HUES48 (cell line): ENCODE measurements at regions not wholly inside any gene's neighbourhood (a gene's known extent, or its start where the extent isn't known, plus 50 kb on each side); places are given as distances from the start of the nearest gene placed in this dataset.

ENCODE experiments used
- H3K27ac ChIP-seq: one replicate; pipeline ENCODE4 v1.7.0; 2013; ENCODE audit warnings: low read depth, low read length, inconsistent platforms
- H3K27me3 ChIP-seq: 2 replicates; pipeline ENCODE4 v1.6.1; 2013; ENCODE audit warnings: mild to moderate bottlenecking, low read length; ENCODE audit not compliant: control insufficient read depth, insufficient read depth
- H3K36me3 ChIP-seq: 2 replicates; pipeline ENCODE4 v1.6.1; 2013; ENCODE audit warnings: low read length; ENCODE audit not compliant: control insufficient read depth, insufficient read depth
- H3K4me1 ChIP-seq: 2 replicates; pipeline ENCODE4 v1.6.1; 2013; ENCODE audit warnings: mild to moderate bottlenecking, low read length; ENCODE audit not compliant: control insufficient read depth, insufficient read depth
- H3K4me3 ChIP-seq: 2 replicates; pipeline ENCODE4 v1.5.1; 2013; ENCODE audit warnings: mild to moderate bottlenecking, low read depth, low read length
- H3K9ac ChIP-seq: 2 replicates; pipeline ENCODE4 v1.6.1; 2013; ENCODE audit warnings: mild to moderate bottlenecking, low read depth, low read length, moderate library complexity
- H3K9me3 ChIP-seq: 2 replicates; pipeline ENCODE4 v1.6.1; 2013; ENCODE audit warnings: low read length; ENCODE audit not compliant: control insufficient read depth, insufficient read depth

DNA sequence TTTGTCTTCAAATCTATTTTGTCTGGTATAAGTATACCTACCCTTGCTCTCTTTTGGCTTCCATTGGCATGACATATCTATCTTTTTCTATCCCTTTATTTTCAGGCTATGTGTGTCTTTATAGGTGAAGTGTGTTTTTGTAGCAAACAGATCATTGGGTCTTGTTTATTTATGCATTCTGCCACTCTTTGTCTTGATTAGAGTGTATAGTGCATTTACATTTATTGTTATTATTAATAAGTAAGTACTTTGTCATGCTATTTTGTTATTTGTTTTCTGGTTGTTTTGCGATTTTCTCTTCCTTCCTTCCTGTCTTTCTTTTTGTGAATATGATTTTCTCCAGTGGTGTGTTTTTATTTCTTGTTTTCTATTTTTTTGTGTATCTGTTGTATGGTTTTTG is 188.6 kb downstream of the GLUD2 start:
- Histone ChIP-seq H3K9me3 (no peaks in the 10 kb centered on the region), H3K9ac (no peak overlapping the region), H3K27me3 (no peaks in the 10 kb centered on the region)

DNA sequence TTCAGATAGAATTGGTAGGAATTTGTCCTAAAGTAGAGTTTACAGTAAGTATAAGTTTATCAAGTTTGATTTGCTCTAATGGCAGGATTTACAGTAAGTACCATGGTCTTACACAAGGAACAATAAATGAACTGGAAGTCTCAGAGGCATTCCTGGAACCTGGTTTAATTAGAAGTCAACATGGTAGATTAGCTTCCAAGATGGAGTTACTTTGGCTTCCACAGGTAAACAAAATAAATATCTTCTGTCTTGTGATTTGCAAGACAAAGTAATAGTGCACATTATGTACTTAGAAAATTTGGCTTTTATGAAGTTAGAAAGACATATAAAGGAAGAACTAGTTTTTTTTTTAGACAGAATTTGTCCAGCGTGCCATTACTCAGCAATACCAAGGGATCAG is 190.7 kb downstream of the GLUD2 start:
- Histone ChIP-seq H3K27me3 (no peaks in the 10 kb centered on the region), H3K27ac (no peak overlapping the region), H3K9me3 (no peaks in the 10 kb centered on the region), H3K4me3 (no peak overlapping the region), H3K36me3 (no peaks in the 10 kb centered on the region), H3K4me1 (no peaks in the 10 kb centered on the region), H3K9ac (no peak overlapping the region)

More for the DNA sequence above, 188.6 kb downstream of the GLUD2 start:
- Histone ChIP-seq H3K36me3 (no peaks in the 10 kb centered on the region), H3K4me1 (no peaks in the 10 kb centered on the region), H3K4me3 (no peak overlapping the region), H3K27ac (no peak overlapping the region)

DNA sequence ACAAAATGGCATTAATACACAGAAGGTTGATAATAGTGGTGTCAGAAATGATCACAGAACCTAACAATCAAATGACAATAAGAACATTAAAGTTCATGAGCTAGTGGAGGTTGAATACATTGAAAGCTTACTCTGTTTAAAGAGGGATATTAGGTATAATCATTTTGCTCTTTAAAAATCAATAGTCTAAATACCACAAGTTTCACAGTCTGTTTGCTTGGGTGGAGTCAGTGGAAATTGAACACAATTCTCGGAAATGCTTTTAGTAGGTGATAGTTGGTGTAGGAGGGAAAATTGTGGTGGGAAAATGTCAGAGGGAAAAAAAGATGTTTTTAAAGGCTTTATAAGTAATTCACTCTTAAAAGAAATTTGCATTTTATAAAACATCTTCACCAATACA is 197.1 kb downstream of the GLUD2 start:
- Histone ChIP-seq H3K4me3 (no peak overlapping the region), H3K27ac (no peak overlapping the region), H3K27me3 (no peaks in the 10 kb centered on the region), H3K9ac (no peak overlapping the region), H3K36me3 (no peaks in the 10 kb centered on the region), H3K9me3 (no peaks in the 10 kb centered on the region), H3K4me1 (no peaks in the 10 kb centered on the region)

DNA sequence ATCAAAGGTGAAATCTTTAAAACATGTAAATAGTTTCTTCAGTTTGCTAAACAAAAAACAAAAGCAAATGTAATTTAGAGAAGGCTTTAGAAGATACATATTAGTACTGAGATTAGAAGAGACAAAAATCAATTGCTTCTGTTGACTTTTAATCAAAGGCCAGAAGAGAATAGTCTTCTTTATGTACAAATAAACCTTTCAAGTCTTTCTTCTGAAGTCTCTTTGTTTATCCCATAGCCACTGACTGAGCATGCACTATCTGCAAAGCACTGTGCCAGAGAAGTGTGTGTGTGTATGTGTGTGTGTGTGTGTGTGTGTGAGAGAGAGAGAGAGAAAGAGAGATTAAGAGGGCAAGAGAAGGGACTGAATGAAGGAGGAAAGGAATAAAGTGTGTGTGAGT is 198.4 kb downstream of the GLUD2 start:
- H3K36me3 ChIP-seq, result no peaks in the 10 kb centered on the region
- H3K9ac ChIP-seq, result no peak overlapping the region
- H3K27me3 ChIP-seq, result no peaks in the 10 kb centered on the region
- no peak overlapping the region for H3K4me3 ChIP-seq
- H3K27ac ChIP-seq, result no peak overlapping the region
- H3K4me1 ChIP-seq, result no peaks in the 10 kb centered on the region
- no peaks in the 10 kb centered on the region for H3K9me3 ChIP-seq

DNA sequence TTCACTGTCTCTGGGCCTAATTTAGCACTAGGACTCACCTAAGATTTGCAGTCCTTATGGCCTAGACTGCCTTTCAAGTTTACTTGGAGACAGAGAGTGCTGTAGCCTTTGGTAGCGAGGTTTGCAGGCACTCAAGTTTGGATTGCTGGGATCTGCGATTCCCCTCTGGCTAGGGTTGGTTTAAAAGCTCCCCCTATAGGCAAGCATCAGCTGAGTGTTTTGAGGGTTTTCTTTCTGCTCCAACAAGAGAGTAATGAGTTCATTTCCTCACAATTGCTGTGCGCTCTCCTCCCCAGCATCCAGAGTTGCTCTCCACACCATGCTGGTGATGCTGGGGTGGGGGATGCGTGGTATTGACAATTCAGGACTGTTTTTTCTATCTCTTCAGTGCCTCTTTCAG is 206.9 kb downstream of the GLUD2 start:
- H3K9ac ChIP-seq, result no peak overlapping the region
- H3K36me3 ChIP-seq, result no peaks in the 10 kb centered on the region
- H3K4me1 ChIP-seq, result no peaks in the 10 kb centered on the region
- H3K27me3 ChIP-seq, result peaks cover 4% of the 10 kb centered on the region; the same call in 1 of the 2 replicates
- no peaks in the 10 kb centered on the region for H3K9me3 ChIP-seq
- no peak overlapping the region for H3K27ac ChIP-seq
- H3K4me3 ChIP-seq, result no peak overlapping the region

DNA sequence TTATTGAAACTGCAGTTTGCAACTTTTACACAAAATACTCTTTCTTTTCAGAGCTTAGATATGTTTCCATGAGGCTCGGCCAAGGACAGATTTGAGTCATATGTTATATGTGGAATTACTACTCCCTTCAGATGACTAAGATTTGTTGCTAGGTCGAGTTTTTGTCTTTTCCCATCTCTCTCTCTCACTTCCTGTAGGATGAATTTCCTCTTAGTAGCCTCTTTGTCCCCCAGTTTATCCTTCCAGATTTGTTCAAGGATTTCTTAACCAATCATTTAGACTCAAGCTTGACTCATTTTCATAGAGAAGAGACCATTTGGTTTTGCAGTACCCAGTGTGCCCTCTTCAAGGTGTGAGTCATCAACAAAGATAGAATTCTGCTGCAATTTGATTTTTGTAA is 209.2 kb downstream of the GLUD2 start:
- Histone ChIP-seq H3K27ac (no peak overlapping the region), H3K9ac (no peak overlapping the region), H3K4me1 (no peaks in the 10 kb centered on the region), H3K36me3 (no peaks in the 10 kb centered on the region), H3K4me3 (no peak overlapping the region), H3K9me3 (no peaks in the 10 kb centered on the region), H3K27me3 (peaks cover 4% of the 10 kb centered on the region; the same call in 1 of the 2 replicates)

DNA sequence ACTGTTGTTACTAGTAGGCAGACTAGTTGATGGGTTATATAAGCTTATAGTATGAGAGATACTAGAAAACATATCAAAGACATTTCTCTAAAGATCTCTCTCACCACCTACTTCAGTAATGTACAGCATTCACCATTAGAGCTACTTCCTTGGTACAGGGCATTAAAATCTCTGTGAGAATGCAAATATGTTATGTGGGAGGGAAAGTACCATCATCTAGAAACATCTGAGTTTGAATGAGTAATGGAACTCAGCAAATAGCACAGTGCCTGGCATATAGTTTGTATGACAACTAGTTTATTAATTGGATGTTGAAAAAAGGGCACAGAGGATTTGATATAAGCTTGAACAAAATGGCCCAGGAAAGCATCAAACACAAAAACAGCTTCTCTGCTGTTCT is 211.1 kb downstream of the GLUD2 start:
- H3K27me3 ChIP-seq, result peaks cover 4% of the 10 kb centered on the region; the same call in 1 of the 2 replicates
- H3K4me1 ChIP-seq, result no peaks in the 10 kb centered on the region
- H3K4me3 ChIP-seq, result no peak overlapping the region
- no peaks in the 10 kb centered on the region for H3K9me3 ChIP-seq
- H3K9ac ChIP-seq, result no peak overlapping the region
- H3K36me3 ChIP-seq, result no peaks in the 10 kb centered on the region
- H3K27ac ChIP-seq, result no peak overlapping the region

DNA sequence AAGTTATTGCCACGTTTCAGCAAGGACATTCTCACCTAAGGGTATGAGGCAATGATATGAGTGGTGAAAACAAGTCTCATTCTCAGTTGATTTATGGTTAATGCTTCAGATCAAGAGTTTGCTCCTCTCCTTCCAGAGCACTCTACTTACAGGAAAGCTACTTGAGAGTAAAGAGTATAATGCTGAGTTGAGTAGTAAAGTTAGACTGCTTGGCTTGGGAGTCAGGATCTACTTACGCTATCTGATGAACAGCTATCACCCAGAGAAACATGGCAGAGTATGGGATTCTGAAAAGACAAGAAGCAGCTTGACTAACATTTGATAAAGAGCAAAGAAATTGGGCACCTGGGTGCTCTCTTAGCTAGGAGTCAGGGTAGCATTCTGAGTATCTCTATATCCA is 211.8 kb downstream of the GLUD2 start:
- Histone ChIP-seq H3K9ac (no peak overlapping the region), H3K27me3 (peaks cover 4% of the 10 kb centered on the region; the same call in 1 of the 2 replicates), H3K4me3 (no peak overlapping the region), H3K9me3 (no peaks in the 10 kb centered on the region), H3K27ac (no peak overlapping the region), H3K36me3 (no peaks in the 10 kb centered on the region), H3K4me1 (no peaks in the 10 kb centered on the region)

DNA sequence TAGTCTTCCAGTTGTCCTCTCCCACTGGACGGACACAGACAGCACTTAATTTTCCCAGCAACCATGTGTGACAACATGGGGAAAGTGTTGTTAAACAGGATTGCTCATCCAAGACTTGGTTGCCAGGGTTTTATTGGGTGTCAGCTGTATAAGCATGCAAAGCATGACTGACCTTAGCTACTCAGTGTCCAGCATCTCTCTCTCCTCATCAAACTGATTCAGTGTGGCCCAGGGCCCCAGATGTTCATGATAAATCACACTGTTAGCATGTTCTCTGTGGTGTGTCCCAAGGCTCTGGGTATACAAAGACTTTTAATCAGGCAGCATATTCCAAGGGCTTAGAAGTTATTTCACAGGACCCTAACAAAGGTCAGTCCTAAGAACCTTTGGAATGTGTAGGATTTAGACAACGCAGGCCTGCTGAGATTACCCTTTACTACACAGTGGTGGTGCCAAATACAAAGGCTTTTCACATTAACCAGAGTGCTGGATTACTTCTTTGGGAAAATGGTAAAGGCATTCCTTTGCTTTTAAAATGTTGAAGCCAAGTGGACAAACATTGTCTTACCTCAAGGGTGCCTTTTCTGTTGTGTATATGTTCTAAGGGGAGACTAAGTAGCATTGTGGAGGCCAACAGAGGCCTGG is 213.3 kb downstream of the GLUD2 start:
- Histone ChIP-seq H3K36me3 (no peaks in the 10 kb centered on the region), H3K9ac (no peak overlapping the region), H3K27me3 (peaks cover 4% of the 10 kb centered on the region; the same call in 1 of the 2 replicates), H3K4me3 (no peak overlapping the region), H3K9me3 (no peaks in the 10 kb centered on the region), H3K4me1 (no peaks in the 10 kb centered on the region), H3K27ac (no peak overlapping the region)

DNA sequence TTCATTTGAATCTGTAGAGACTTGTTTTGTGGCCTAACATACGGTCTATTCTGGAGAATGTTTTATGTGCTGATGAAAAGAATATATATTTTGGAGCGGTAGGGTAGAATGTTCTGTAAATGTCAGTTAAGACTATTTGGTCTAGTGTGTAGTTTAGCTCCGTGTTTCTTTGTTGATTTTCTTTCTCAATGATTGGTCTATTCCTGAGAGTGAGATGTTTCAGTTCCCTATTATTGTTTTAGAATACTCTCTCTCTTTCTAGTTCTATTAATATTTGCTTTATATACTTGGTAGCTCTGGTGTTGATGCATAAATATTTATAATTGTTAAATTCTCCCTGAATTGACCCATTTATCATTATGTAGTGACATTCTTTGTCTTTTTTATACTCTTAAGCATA is 236.5 kb downstream of the GLUD2 start:
- H3K9ac ChIP-seq, result no peak overlapping the region
- H3K36me3 ChIP-seq, result no peaks in the 10 kb centered on the region
- H3K4me3 ChIP-seq, result no peak overlapping the region
- no peak overlapping the region for H3K27ac ChIP-seq
- no peaks in the 10 kb centered on the region; the same call in 1 of the 2 replicates for H3K9me3 ChIP-seq
- H3K27me3 ChIP-seq, result peaks cover 4% of the 10 kb centered on the region
- no peaks in the 10 kb centered on the region for H3K4me1 ChIP-seq

DNA sequence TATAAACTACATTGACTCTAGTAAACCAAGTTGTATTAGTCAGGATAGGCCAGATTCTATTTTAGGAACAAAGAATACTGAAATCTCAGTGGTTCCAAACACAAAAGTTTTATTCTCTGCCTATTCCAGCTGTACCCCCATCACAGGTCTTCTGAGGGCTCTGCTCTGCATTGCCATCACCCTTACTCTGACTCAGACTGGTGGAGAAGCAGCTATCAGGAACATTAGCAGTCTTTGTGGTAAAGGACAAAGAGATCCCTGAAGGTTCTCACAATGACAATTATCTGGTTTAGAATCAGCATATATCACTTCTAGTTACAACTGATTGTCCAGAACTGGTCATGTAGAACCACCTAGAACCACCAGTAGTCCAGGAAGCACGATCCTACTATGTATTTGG is 251.1 kb downstream of the GLUD2 start:
- no peak overlapping the region for H3K27ac ChIP-seq
- H3K4me3 ChIP-seq, result no peak overlapping the region
- H3K4me1 ChIP-seq, result no peaks in the 10 kb centered on the region
- no peaks in the 10 kb centered on the region for H3K9me3 ChIP-seq
- no peaks in the 10 kb centered on the region for H3K36me3 ChIP-seq
- peaks cover 6% of the 10 kb centered on the region; the same call in 1 of the 2 replicates for H3K27me3 ChIP-seq
- H3K9ac ChIP-seq, result no peak overlapping the region
